ENCODE measurements at regions not wholly inside any gene's neighbourhood (a gene's known extent, or its start where the extent isn't known, plus 50 kb on each side); places are given as distances from the start of the nearest gene placed in this dataset.

- Histone ChIP-seq H3K9me3 (no peaks in the 10 kb centered on the region), H3K36me3 (replicated peaks in 1 of 2; ENCODE audit: insufficient read depth in 1 of 2, low read depth in 2 of 2) (no peaks in the 10 kb centered on the region), H3K27ac (no peak overlapping the region), H3K4me1 (no peaks in the 10 kb centered on the region), H3K27me3 (no peaks in the 10 kb centered on the region), H3K4me3 (no peak overlapping the region)
- WGBS, 2 donors: 74 to 75% methylated on average over 4 of the region's 4 CpGs
- ATAC-seq: no peak
- intact Hi-C loops (cut with DNase I): no loop called here
- no peak for TF ChIP-seq POLR2A (IDR thresholded peaks at IDR 0.05)
- no peak for TF ChIP-seq CTCF (IDR thresholded peaks at IDR 0.05)
- DNase-seq: no peak
These were observed 99.6 kb upstream of the HTR2A start for GRCh38 chr13:46996316-46997030.

DNA sequence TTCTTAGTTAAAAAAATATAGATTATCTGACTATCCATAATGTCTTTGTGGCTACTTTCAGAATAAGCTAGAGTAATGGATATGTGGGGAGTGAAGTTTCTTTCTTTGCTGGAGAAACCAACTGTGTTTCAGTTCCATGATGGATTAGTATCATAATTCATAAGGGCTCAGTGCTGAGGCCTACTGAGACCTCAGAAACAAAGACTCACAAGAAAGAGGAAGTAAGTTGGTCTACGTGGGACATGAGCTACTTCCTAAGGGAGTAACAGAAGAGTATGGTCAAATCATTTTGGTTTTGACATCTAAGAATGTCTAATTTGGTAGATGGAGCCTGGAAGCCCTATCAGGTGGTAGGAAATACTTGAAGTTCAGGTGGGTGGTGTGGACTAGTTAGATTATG, 99.0 kb upstream of the HTR2A start:
- Histone ChIP-seq H3K27ac (no peak overlapping the region), H3K4me3 (no peak overlapping the region), H3K4me1 (no peaks in the 10 kb centered on the region), H3K9me3 (no peaks in the 10 kb centered on the region), H3K27me3 (no peaks in the 10 kb centered on the region), H3K36me3 (replicated peaks in 1 of 2; ENCODE audit: insufficient read depth in 1 of 2, low read depth in 2 of 2) (no peaks in the 10 kb centered on the region)
- TF ChIP-seq POLR2A (IDR thresholded peaks at IDR 0.05): no peak
- no peak for TF ChIP-seq CTCF (IDR thresholded peaks at IDR 0.05)
- DNase-seq: no peak
- WGBS, 2 donors: 42 to 50% methylated on average over 1 of the region's 1 CpG
- intact Hi-C loops (cut with DNase I): no loop called here
- no peak for ATAC-seq

DNA sequence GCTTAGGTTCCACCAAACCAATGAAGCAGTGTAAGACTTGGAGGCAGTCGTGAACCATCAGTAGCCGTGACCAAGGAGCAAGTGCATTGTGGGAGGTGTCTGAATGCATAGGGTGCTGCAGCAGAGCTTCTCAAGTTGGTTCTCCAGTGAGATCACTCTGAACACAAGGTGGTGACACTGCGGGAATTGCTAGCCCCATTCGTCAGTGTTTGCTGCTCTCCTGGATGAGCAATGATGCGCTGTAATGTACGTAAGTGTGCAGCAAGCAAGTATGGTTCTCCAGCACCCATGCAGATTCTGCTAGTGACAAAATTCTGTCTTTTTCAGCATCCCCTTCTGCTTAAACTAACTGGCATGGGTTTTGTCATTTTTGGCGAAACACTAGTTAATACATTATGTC, 97.6 kb upstream of the HTR2A start:
- no peak for ATAC-seq
- Histone ChIP-seq H3K27me3 (no peaks in the 10 kb centered on the region), H3K4me1 (no peaks in the 10 kb centered on the region), H3K9me3 (no peaks in the 10 kb centered on the region), H3K4me3 (no peak overlapping the region), H3K27ac (no peak overlapping the region), H3K36me3 (replicated peaks in 1 of 2; ENCODE audit: insufficient read depth in 1 of 2, low read depth in 2 of 2) (no peaks in the 10 kb centered on the region)
- intact Hi-C loops (cut with DNase I): no loop called here
- WGBS, 2 donors: 71 to 81% methylated on average over 7 of the region's 7 CpGs
- no peak for DNase-seq
- TF ChIP-seq CTCF (IDR thresholded peaks at IDR 0.05): no peak
- no peak for TF ChIP-seq POLR2A (IDR thresholded peaks at IDR 0.05)

DNA sequence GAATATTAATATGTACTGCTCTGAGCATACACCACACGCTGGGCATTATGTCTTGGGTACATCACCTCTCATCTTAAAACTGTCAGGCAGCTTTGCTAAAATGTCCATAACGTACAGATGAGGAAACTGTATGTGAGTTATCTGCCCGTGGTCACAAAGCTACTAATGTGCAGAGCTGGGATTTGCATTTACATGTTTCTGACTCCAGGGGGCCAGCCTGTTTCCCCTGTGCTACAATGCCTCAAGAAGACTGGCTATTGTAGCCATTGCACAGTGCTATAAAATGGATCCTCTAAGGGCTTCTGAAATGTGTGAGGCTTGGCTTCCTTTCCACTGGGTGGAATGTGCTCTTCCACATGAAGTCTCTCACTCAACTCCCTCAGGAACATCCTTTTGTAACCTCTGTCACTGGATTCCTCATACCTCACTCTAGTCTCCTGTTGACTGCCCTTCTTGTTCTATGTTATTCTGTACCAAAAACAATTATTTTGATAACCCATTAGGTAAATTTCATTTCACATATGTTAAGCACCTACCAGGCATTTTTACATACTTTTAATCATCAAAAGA, 95.6 kb upstream of the HTR2A start:
- DNase-seq (no peak), ATAC-seq (no peak)
- Histone ChIP-seq H3K4me3 (no peak overlapping the region), H3K27ac (no peak overlapping the region), H3K9me3 (no peaks in the 10 kb centered on the region), H3K27me3 (no peaks in the 10 kb centered on the region), H3K36me3 (replicated peaks in 1 of 2; ENCODE audit: insufficient read depth in 1 of 2, low read depth in 2 of 2) (no peaks in the 10 kb centered on the region), H3K4me1 (no peaks in the 10 kb centered on the region)
- intact Hi-C loops (cut with DNase I): no loop called here
- WGBS, 2 donors: 61 to 75% methylated on average over 3 of the region's 3 CpGs
- TF ChIP-seq CTCF (IDR thresholded peaks at IDR 0.05) (peak in 1 of 7 experiments; percentile 11), POLR2A (IDR thresholded peaks at IDR 0.05) (no peak)

- 60 to 72% methylated on average over 1 of the region's 1 CpG for WGBS, 2 donors
- no peak for ATAC-seq
These were observed 87.0 kb upstream of the HTR2A start for GRCh38 chr13:46983881-46984280.

More at GRCh38 chr13:46983881-46984280, 87.0 kb upstream of the HTR2A start:
- Histone ChIP-seq H3K36me3 (replicated peaks in 1 of 2; ENCODE audit: insufficient read depth in 1 of 2, low read depth in 2 of 2) (no peaks in the 10 kb centered on the region), H3K9me3 (no peaks in the 10 kb centered on the region), H3K4me3 (no peak overlapping the region), H3K27me3 (no peaks in the 10 kb centered on the region), H3K27ac (no peak overlapping the region), H3K4me1 (no peaks in the 10 kb centered on the region)
- intact Hi-C loops (cut with DNase I): no loop called here
- no peak for DNase-seq
- TF ChIP-seq CTCF (IDR thresholded peaks at IDR 0.05) (no peak), POLR2A (IDR thresholded peaks at IDR 0.05) (no peak)
